Ecto neural progenitor cell (in vitro differentiated cells): ENCODE measurements at regions not wholly inside any gene's neighbourhood (a gene's known extent, or its start where the extent isn't known, plus 50 kb on each side); places are given as distances from the start of the nearest gene placed in this dataset.

ENCODE experiments used
- DNase-seq: peaks from one replicate; pipeline ENCODE4 v3.0.0-alpha.2; 2018; ENCODE audit warnings: low spot score

DNA sequence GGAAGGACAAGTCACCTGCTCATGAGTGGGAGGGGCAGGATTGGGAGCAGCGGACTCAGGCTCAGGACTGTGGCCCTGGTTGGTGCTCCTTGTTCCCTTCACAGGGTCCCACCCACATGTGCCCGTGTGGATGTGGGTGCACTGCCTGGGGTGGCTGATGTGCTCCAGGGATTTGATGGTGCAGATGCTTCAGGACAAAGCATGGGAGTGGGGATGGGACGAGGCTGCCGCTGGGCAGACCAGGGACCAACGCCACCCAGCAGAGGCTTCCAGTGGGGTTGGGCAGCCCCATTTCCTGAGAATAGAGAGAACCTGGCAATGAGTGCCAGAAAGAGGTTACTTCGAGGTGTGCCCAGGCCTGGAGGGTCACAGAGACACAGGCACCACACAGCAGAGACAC lies 65.5 kb upstream of the IGLL5 start:
- DNase-seq: no peak

- DNase-seq: peak; percentile 43
These were observed 65.1 kb upstream of the IGLL5 start for GRCh38 chr22:22822553-22822952.

- no peak for DNase-seq
These were observed 64.3 kb upstream of the IGLL5 start for GRCh38 chr22:22823131-22823810.

DNA sequence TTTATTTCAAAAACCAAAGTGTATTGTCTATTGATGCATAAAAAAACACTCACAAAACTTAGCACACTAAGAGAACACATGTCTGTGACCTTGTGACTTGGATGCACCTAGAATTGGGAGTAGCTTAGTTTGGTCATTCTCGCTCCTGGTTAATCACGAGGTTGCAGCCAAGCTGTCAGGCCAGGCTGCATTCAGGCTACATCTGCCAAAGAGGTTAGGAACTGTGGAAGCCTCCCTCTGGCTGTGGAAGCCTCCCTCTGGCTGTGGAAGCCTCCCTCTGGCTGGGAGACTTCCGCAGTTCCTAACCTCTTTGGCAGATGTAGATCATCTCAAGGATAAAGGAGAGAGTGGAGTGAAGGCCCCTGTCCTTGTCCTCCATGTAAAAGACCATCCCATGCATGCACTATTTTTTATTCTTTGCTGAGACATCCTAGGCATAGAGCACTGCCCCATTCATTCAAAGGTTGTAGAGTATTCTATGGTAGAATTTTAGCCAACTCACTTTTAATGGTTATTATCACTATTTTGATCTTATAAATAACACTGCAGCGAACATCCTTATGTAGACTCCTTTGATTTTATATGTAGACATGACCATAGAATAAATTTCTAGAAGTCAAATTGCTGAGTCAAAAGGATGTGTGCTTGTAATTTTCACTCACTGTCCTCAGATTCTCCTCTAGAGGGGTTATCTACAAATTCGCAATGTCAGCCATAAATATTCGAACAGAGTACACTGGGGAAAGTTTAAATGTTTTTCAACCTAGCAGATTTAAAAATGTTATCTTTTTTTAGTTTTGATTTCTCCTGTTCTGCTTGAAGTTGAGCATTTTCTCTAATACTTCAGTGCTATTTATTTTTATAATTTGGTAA lies 63.0 kb upstream of the IGLL5 start:
- DNase-seq: no peak

- no peak for DNase-seq
These were observed 62.4 kb upstream of the IGLL5 start for GRCh38 chr22:22825213-22825593.

GRCh38 chr22:22827187-22827939 lies 60.3 kb upstream of the IGLL5 start:
- DNase-seq: no peak

- DNase-seq: no peak
These were observed 57.4 kb upstream of the IGLL5 start for GRCh38 chr22:22830193-22830592.

DNA sequence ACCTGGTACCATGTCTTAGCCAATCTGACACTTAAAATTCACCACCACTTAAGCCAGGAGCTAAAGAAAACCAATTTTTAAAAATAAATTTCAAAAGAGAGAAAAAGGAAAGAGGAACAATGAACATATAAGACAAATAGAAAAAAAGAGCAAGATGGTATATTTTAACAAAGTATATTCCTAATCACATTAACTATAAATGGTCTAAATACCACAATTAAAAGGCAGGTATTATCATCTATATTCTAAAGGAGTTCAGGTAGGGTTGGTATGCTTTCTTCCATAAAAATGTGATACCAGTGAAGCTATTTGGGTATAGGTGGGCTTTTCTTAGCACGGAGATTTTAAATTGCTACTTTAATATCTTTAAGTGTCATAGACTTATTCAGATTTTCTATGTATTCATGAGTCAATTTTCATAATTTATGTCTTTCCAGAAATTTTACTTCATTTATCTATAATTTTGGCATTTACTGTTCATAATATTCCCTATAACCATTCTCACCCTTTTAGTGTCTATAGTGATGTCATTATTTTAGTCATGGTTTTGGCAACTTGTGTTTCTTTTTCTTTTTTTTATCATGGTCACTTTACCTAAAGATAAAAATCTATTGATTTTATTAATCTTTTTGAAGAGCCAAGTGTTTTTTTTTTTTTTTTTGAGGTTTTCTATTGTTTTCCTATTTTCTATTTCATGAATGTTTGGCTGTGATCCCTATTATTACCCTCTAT lies 56.5 kb upstream of the IGLL5 start:
- DNase-seq: no peak

DNA sequence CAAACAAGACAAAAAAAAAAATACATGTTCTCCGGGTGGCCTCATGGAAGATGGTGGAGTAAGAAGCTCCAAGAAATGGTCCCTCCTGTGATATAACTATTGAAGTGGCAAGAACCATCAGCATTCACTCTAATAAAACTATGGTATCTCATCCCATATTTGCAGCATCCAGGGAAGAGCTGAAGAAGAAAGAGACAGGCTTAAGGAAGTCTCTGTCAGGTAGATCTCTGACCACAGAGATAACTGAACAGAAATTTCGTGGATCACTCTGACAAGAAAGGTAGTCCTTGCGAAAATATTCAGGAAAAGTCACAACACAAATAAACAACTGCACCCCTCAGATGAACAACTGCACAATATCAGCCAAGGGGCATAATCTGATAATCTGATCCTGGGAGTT lies 54.6 kb upstream of the IGLL5 start:
- DNase-seq: no peak

GRCh38 chr22:22833488-22833887 lies 54.1 kb upstream of the IGLL5 start:
- no peak for DNase-seq

DNA sequence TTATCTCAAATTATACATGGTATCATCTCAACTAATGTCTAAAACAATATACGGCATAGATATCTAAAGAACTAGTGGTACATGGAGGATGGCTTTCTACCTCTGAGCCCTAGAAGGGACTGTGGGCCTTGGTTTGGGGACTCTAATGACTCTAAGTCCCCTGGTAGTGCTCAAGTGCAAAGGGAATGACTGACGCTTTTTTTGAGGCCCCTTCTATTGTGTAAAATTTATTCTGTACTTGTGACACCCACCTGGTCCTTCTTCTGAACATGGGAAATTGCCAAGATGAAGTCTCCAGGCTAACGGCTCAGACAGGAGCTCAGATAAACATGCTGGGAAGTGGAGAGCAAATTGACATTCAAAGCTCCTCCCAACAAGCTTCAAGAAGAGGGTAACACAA lies 53.4 kb upstream of the IGLL5 start:
- DNase-seq: no peak

DNA sequence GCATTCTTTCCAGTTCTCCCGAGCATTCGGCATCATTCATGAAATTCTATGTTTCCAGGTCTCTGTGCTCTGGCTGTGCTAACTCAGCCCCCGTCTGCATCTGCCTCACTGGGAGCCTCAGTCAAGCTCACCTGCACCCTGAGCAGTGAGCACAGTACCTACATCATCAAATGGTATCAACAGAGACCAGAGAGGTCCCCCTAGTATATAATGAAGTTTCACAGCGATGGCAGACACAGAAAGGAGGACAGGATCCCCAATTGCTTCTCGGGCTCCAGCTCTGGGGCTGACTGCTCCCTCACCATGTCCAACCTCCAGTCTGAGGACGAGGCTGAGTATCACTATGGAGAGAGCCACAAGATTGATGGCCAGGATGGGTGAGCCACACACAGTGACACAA lies 52.8 kb upstream of the IGLL5 start:
- no peak for DNase-seq

DNA sequence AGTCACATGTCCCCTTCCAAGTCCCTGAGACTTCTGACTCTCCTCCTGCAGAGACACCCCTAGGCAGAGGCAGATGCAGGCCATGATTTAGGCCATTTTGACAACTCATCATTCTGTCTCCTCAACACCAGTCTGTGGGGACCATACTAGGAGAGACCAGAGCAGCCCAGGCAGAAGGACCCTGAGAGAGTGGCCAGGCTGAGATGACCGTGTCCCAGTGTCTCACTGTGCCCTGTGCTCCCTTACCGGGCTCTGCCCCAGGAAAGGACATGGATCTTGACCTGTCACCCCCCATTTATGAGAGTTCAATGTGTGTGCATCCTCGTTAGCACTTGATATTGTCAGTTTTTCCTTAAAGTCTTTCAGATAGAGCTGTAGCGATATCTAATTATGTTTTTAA lies 52.4 kb upstream of the IGLL5 start:
- no peak for DNase-seq

GRCh38 chr22:22835771-22836291 lies 51.8 kb upstream of the IGLL5 start:
- DNase-seq: no peak

DNA sequence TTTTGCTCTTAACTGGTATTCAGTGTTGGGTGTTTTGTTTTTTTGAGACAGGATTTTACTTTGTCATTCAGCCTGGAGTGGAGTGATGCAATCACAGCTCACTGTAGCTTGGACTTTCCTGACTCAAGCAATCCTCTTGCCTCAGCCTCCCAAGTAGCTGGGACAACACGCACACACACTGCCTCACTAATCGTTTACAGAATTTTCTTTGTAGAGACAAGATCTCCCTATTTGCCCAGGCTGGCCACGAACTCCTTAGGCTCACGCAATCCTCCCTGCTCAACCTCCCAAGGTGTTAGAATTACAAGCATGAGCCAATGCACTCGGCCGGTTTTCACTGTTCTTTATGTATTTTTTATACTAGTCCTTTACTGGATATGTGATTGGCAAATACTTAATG lies 51.0 kb upstream of the IGLL5 start:
- DNase-seq: no peak
